HepG2 (cell line): ENCODE measurements at regions not wholly inside any gene's neighbourhood (a gene's known extent, or its start where the extent isn't known, plus 50 kb on each side); places are given as distances from the start of the nearest gene placed in this dataset.

Source experiments
- ATAC-seq: fragments of 200-7000 bp; cut with Tn5 transposase; 3 replicates; pipeline ENCODE4 v1.9.1; 2020; ENCODE audit warnings: mild to moderate bottlenecking, moderate library complexity
- BruUV-seq: library from RNA; stranded (reverse); fragments of 400-500 nt; replicated peaks from 2 replicates; lab custom pipeline; 2021; lab: Mats Ljungman, UMichigan
- CTCF ChIA-PET: fragments of 300-600 bp; formaldehyde crosslinking; extraction: SDS; loops from one replicate; lab custom pipeline; 2021; ENCODE audit warnings: low total read pairs, inconsistent platforms, low intra/inter-chr PET ratio; lab: Yijun Ruan, JAX
- POLR2A ChIA-PET: fragments of 350-600 bp; sonication (Branson Sonifier 250); formaldehyde crosslinking; loops from one replicate; lab custom pipeline; 2020; ENCODE audit warnings: antibody characterized with exemption, inconsistent platforms; lab: Yijun Ruan, JAX
- DNase-seq: peaks from one replicate; pipeline ENCODE4 v3.0.0-alpha.2; 2015; ENCODE audit warnings: low spot score
- FAIRE-seq: peaks from 3 replicates; lab custom pipeline; 2011; peaks lifted over from hg19 to GRCh38; lab: Jason Lieb, UNC
- H2AFZ ChIP-seq: one replicate; pipeline ENCODE4 v1.6.1; 2011; ENCODE audit warnings: low read length, inconsistent platforms
- H3K27ac ChIP-seq: fragments of 300-600 bp; 3 replicates; pipeline ENCODE4 v1.8.0; 2011; ENCODE audit warnings: mixed run types, mild to moderate bottlenecking, mixed read lengths, low read length, inconsistent platforms; ENCODE audit not compliant: insufficient read depth; ENCODE audit errors: extremely low read length
- H3K27me3 ChIP-seq, 2 experiments: fragments of 200-600 bp in 1 of 2; 2 replicates in 1 of 2; 3 replicates in 1 of 2; pipeline versions ENCODE4 v1.6.0 to v1.8.0; 2011; ENCODE audit warnings: low read length in 2 of 2, mild to moderate bottlenecking in 2 of 2, moderate library complexity in 2 of 2, inconsistent platforms in 1 of 2; ENCODE audit not compliant: insufficient read depth in 2 of 2, control insufficient read depth in 1 of 2
- H3K36me3 ChIP-seq, 2 experiments: fragments of 200-600 bp in 1 of 2; replicated peaks in 1 of 2; 2 replicates in 1 of 2; 3 replicates in 1 of 2; pipeline versions ENCODE4 v1.5.1 to v1.8.0; 2011; ENCODE audit warnings: low read length in 2 of 2, inconsistent platforms in 1 of 2; ENCODE audit not compliant: insufficient read depth in 2 of 2, control insufficient read depth in 1 of 2
- H3K4me1 ChIP-seq: 2 replicates; pipeline ENCODE4 v1.5.1; 2012; ENCODE audit warnings: low read length, inconsistent platforms; ENCODE audit not compliant: insufficient read depth
- H3K4me2 ChIP-seq: 2 replicates; pipeline ENCODE4 v1.6.0; 2011; ENCODE audit warnings: low read depth, low read length, inconsistent platforms
- H3K4me3 ChIP-seq, 3 experiments: fragments of 200-600 bp in 1 of 3; sonication (generic), shearing (Covaris generic) in 1 of 3; replicated peaks in 1 of 3; 2 replicates each; pipeline ENCODE4 v1.5.1; 2011 to 2016; ENCODE audit warnings: low read length in 3 of 3, inconsistent platforms in 2 of 3, low read depth in 2 of 3, mild to moderate bottlenecking in 2 of 3, control low read depth in 1 of 3, mixed read lengths in 1 of 3; ENCODE audit not compliant: insufficient read depth in 1 of 3
- H3K79me2 ChIP-seq: one replicate; pipeline ENCODE4 v1.6.1; 2011; ENCODE audit warnings: low read length, inconsistent platforms; ENCODE audit not compliant: insufficient read depth
- H3K9ac ChIP-seq: 2 replicates; pipeline ENCODE4 v1.6.0; 2011; ENCODE audit warnings: mild to moderate bottlenecking, low read depth, low read length, inconsistent platforms; ENCODE audit not compliant: insufficient read depth
- H3K9me3 ChIP-seq: 2 replicates; pipeline ENCODE4 v1.5.1; 2012; ENCODE audit warnings: mild to moderate bottlenecking, low read length
- H4K20me1 ChIP-seq: 2 replicates; pipeline ENCODE4 v1.6.0; 2011; ENCODE audit warnings: inconsistent platforms, mild to moderate bottlenecking, low read length, moderate library complexity; ENCODE audit not compliant: insufficient read depth
- AHR ChIP-seq: IDR thresholded peaks from 2 replicates; pipeline ENCODE4 v1.6.1; 2018; ENCODE audit warnings: missing genetic modification reagents, missing compliant biosample characterization
- DNMT3B ChIP-seq: conservative IDR thresholded peaks from 2 replicates; pipeline ENCODE4 v1.6.1; 2016; ENCODE audit warnings: missing biosample characterization, control low read depth
- DPF2 ChIP-seq: sonication (generic); formaldehyde crosslinking; IDR thresholded peaks from 2 replicates; pipeline ENCODE4 v1.4.0; 2020; ENCODE audit warnings: mild to moderate bottlenecking, low read depth, missing genetic modification reagents, borderline replicate concordance
- ELF4 ChIP-seq: sonication (generic); formaldehyde crosslinking; IDR thresholded peaks from 2 replicates; pipeline ENCODE4 v1.5.0; 2020; ENCODE audit warnings: missing genetic modification reagents, mild to moderate bottlenecking, moderate library complexity, borderline replicate concordance
- GLI4 ChIP-seq: sonication (generic); formaldehyde crosslinking; IDR thresholded peaks from 2 replicates; pipeline ENCODE4 v1.5.1; 2020; ENCODE audit warnings: missing genetic modification reagents, mild to moderate bottlenecking, moderate library complexity, borderline replicate concordance
- HNRNPUL1 ChIP-seq: fragments of 200-400 bp; formaldehyde crosslinking; IDR thresholded peaks from 2 replicates; pipeline ENCODE4 v1.6.1; 2017; ENCODE audit warnings: low read depth, mild to moderate bottlenecking, low read length, moderate library complexity
- MAFF ChIP-seq: IDR thresholded peaks from 2 replicates; pipeline ENCODE4 v1.6.1; 2011; ENCODE audit warnings: low read depth, low read length, improper control_type of control experiment
- MAFK ChIP-seq, 2 experiments: IDR thresholded peaks in 1 of 2; conservative IDR thresholded peaks in 1 of 2; 2 replicates each; pipeline ENCODE4 v1.6.1; 2011; ENCODE audit warnings: improper control_type of control experiment in 2 of 2, low read length in 2 of 2
- MIER2 ChIP-seq: IDR thresholded peaks from 2 replicates; pipeline ENCODE4 v1.6.1; 2016; ENCODE audit warnings: missing biosample characterization, missing genetic modification reagents
- ONECUT2 ChIP-seq: sonication (generic); formaldehyde crosslinking; IDR thresholded peaks from 2 replicates; pipeline ENCODE4 v1.4.0; 2020; ENCODE audit warnings: missing genetic modification reagents
- PRMT3 ChIP-seq: sonication (generic); formaldehyde crosslinking; IDR thresholded peaks from 2 replicates; pipeline ENCODE4 v1.8.1; 2022; ENCODE audit warnings: low read depth, mild to moderate bottlenecking, moderate library complexity, missing genetic modification reagents, borderline replicate concordance
- SMC3 ChIP-seq: IDR thresholded peaks from 2 replicates; pipeline ENCODE4 v1.6.1; 2011; ENCODE audit warnings: low read length, improper control_type of control experiment
- SRSF9 ChIP-seq: fragments of 200-400 bp; formaldehyde crosslinking; IDR thresholded peaks from 2 replicates; pipeline ENCODE4 v1.6.1; 2018; ENCODE audit warnings: borderline replicate concordance, mild to moderate bottlenecking, low read depth, low read length; ENCODE audit not compliant: insufficient read depth, poor library complexity, severe bottlenecking
- ZNF382 ChIP-seq: sonication (generic); formaldehyde crosslinking; IDR thresholded peaks from 2 replicates; pipeline ENCODE4 v1.5.0; 2020; ENCODE audit warnings: missing genetic modification reagents, mild to moderate bottlenecking, borderline replicate concordance
- ZNF720 ChIP-seq: sonication (generic); formaldehyde crosslinking; IDR thresholded peaks from 2 replicates; pipeline ENCODE4 v1.4.0; 2020; ENCODE audit warnings: missing genetic modification reagents
- ZNF747 ChIP-seq: sonication (generic); formaldehyde crosslinking; IDR thresholded peaks from 2 replicates; pipeline ENCODE4 v1.8.1; 2023; ENCODE audit warnings: missing genetic modification reagents, mild to moderate bottlenecking, borderline replicate concordance
- WGBS: methylation state at CpG from one replicate; pipeline ENCODE4 v1.1.6; 2017; ENCODE audit warnings: low lambda C conversion rate; 5-methylcytosine and 5-hydroxymethylcytosine counted together
- in situ Hi-C: cut with HindIII; loops from 2 replicates; pipeline ENCODE4 v1.10.0; 2017; ENCODE audit warnings: low pct_unique_long_range_greater_than_20kb; ENCODE audit not compliant: extremely low pct_ligation_motif_present
- intact Hi-C: fragments of 100-400 bp; cut with micrococcal nuclease; formaldehyde crosslinking; loops from one replicate; pipeline ENCODE4 v1.10.0; 2022; ENCODE audit not compliant: unreplicated experiment
- TF ChIP-seq, protein P1 (sequence below): IDR thresholded peaks from 2 replicates; pipeline ENCODE4 v1.6.1; 2016; ENCODE audit warnings: low read depth, missing genetic modification reagents, missing compliant biosample characterization

DNA sequence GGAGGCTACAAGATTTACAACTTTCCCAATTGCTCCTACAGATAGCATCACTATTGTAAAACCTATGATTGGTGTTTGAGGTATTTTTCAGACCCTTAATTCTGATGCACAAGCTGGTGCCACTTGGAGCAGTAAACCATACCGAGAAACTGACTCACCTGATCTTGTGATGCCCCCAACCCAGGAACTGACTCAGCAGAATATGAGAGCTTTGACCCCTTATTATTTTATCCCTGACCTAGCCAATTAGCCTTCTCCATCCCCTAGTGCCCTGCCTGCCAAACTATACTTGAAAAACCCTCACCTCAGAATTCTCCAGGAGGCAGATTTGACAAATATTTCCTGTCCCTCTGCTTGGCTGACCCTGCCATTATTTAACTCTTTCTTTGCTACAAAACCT is 585.9 kb upstream of the GHITM start:
- no TSS peak for BruUV-seq
- POLR2A ChIA-PET = no interaction called here
- peaks cover 69% of the 10 kb centered on the region for H3K9me3 ChIP-seq
- H3K27ac ChIP-seq = no peak overlapping the region
- H3K27me3 ChIP-seq = no peaks in the 10 kb centered on the region
- H2AFZ ChIP-seq = no peak overlapping the region
- ATAC-seq (no peak), DNase-seq (no peak), FAIRE-seq (no peak)
- no peaks in the 10 kb centered on the region for H4K20me1 ChIP-seq
- CTCF ChIA-PET = no interaction called here
- intact Hi-C loops (no loop called here), in situ Hi-C loops (no loop called here)
- no peak overlapping the region for H3K4me2 ChIP-seq
- 0% methylated on average over 1 of the region's 1 CpG for WGBS
- TF ChIP-seq ZNF747 (CRISPR knock-in tag) = no peak
- TF ChIP-seq MAFF = peak; percentile 30; the same call in 1 of the 2 replicates
- TF ChIP-seq ZNF720 (CRISPR knock-in tag) = no peak
- TF ChIP-seq HNRNPUL1 = no peak
- no peak for TF ChIP-seq ONECUT2 (CRISPR knock-in tag)
- TF ChIP-seq SMC3 = no peak
- TF ChIP-seq ZNF382 (CRISPR knock-in tag) = no peak
- no peak for TF ChIP-seq DNMT3B
- TF ChIP-seq, protein P1, sequence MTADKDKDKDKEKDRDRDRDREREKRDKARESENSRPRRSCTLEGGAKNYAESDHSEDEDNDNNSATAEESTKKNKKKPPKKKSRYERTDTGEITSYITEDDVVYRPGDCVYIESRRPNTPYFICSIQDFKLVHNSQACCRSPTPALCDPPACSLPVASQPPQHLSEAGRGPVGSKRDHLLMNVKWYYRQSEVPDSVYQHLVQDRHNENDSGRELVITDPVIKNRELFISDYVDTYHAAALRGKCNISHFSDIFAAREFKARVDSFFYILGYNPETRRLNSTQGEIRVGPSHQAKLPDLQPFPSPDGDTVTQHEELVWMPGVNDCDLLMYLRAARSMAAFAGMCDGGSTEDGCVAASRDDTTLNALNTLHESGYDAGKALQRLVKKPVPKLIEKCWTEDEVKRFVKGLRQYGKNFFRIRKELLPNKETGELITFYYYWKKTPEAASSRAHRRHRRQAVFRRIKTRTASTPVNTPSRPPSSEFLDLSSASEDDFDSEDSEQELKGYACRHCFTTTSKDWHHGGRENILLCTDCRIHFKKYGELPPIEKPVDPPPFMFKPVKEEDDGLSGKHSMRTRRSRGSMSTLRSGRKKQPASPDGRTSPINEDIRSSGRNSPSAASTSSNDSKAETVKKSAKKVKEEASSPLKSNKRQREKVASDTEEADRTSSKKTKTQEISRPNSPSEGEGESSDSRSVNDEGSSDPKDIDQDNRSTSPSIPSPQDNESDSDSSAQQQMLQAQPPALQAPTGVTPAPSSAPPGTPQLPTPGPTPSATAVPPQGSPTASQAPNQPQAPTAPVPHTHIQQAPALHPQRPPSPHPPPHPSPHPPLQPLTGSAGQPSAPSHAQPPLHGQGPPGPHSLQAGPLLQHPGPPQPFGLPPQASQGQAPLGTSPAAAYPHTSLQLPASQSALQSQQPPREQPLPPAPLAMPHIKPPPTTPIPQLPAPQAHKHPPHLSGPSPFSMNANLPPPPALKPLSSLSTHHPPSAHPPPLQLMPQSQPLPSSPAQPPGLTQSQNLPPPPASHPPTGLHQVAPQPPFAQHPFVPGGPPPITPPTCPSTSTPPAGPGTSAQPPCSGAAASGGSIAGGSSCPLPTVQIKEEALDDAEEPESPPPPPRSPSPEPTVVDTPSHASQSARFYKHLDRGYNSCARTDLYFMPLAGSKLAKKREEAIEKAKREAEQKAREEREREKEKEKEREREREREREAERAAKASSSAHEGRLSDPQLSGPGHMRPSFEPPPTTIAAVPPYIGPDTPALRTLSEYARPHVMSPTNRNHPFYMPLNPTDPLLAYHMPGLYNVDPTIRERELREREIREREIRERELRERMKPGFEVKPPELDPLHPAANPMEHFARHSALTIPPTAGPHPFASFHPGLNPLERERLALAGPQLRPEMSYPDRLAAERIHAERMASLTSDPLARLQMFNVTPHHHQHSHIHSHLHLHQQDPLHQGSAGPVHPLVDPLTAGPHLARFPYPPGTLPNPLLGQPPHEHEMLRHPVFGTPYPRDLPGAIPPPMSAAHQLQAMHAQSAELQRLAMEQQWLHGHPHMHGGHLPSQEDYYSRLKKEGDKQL (CRISPR knock-in tag) = no peak
- TF ChIP-seq DPF2 (CRISPR knock-in tag) = no peak
- TF ChIP-seq ELF4 (CRISPR knock-in tag) = no peak
- TF ChIP-seq MAFK (conservative IDR thresholded peaks at IDR 0.05 in 1 of 2, IDR thresholded peaks at IDR 0.05 in 1 of 2; ENCODE audit: low read length in 2 of 2) = peak; percentile 25 to 66; a peak in 3 of 4 replicates
- TF ChIP-seq MIER2 (CRISPR knock-in tag) = no peak
- no peak for TF ChIP-seq SRSF9
- no peak for TF ChIP-seq AHR (CRISPR knock-in tag)
- TF ChIP-seq GLI4 (CRISPR knock-in tag) = no peak
- no peak for TF ChIP-seq PRMT3 (CRISPR knock-in tag)
- no peaks in the 10 kb centered on the region for H3K79me2 ChIP-seq
- no peak overlapping the region for H3K4me3 ChIP-seq
- H3K36me3 ChIP-seq = no peaks in the 10 kb centered on the region
- no peak overlapping the region for H3K9ac ChIP-seq
- H3K4me1 ChIP-seq = no peaks in the 10 kb centered on the region
